ENCODE measurements at regions not wholly inside any gene's neighbourhood (a gene's known extent, or its start where the extent isn't known, plus 50 kb on each side); places are given as distances from the start of the nearest gene placed in this dataset.

GRCh38 chr6:91462241-91462640, 875.4 kb upstream of the MAP3K7 start:
- TF ChIP-seq CTCF (IDR thresholded peaks at IDR 0.05; ENCODE audit: extremely low read depth, missing control alignments), result no peak
- no peak for DNase-seq (ENCODE audit: low spot score)

- DNase-seq (ENCODE audit: low spot score), result no peak
- TF ChIP-seq CTCF (IDR thresholded peaks at IDR 0.05; ENCODE audit: extremely low read depth, missing control alignments), result no peak
These were observed 866.5 kb upstream of the MAP3K7 start for GRCh38 chr6:91453224-91453878.

GRCh38 chr6:91449539-91449938, 862.7 kb upstream of the MAP3K7 start:
- no peak for TF ChIP-seq CTCF (IDR thresholded peaks at IDR 0.05; ENCODE audit: extremely low read depth, missing control alignments)

GRCh38 chr6:91447530-91448254, 860.8 kb upstream of the MAP3K7 start:
- no peak for DNase-seq (ENCODE audit: low spot score)
- no peak for TF ChIP-seq CTCF (IDR thresholded peaks at IDR 0.05; ENCODE audit: extremely low read depth, missing control alignments)

More at GRCh38 chr6:91449539-91449938, 862.7 kb upstream of the MAP3K7 start:
- no peak for DNase-seq (ENCODE audit: low spot score)

GRCh38 chr6:91447081-91447480, 860.2 kb upstream of the MAP3K7 start:
- DNase-seq (ENCODE audit: low spot score), result no peak
- TF ChIP-seq CTCF (IDR thresholded peaks at IDR 0.05; ENCODE audit: extremely low read depth, missing control alignments), result no peak

GRCh38 chr6:91443405-91443804, 856.5 kb upstream of the MAP3K7 start:
- DNase-seq (ENCODE audit: low spot score), result no peak
- no peak for TF ChIP-seq CTCF (IDR thresholded peaks at IDR 0.05; ENCODE audit: extremely low read depth, missing control alignments)

- no peak for TF ChIP-seq CTCF (IDR thresholded peaks at IDR 0.05; ENCODE audit: extremely low read depth, missing control alignments)
- peak; percentile 14 for DNase-seq (ENCODE audit: low spot score)
These were observed 855.5 kb upstream of the MAP3K7 start for GRCh38 chr6:91442342-91442741.

All from GM20000 (cell line).